Neural cell (in vitro differentiated cells): ENCODE measurements at regions not wholly inside any gene's neighbourhood (a gene's known extent, or its start where the extent isn't known, plus 50 kb on each side); places are given as distances from the start of the nearest gene placed in this dataset.
A peak's percentile ranks its signal among the peaks of the same experiment; 100 is the strongest.

Source experiments
- H2AFZ ChIP-seq: fragments of 200-600, 300-800 bp; sonication (generic), shearing (Covaris generic); 2 replicates; pipeline ENCODE4 v1.6.0; 2014; ENCODE audit warnings: low read depth, mild to moderate bottlenecking, antibody characterized with exemption, low read length, moderate library complexity
- H3F3A ChIP-seq: fragments of 200-600 bp; shearing (Covaris generic); 2 replicates; pipeline ENCODE4 v1.6.1; 2016; ENCODE audit warnings: mild to moderate bottlenecking, moderate library complexity, mixed read lengths, antibody characterized with exemption, low read length; ENCODE audit not compliant: insufficient read depth, poor library complexity, severe bottlenecking
- H3K27ac ChIP-seq: fragments of 200-600, 300-800 bp; sonication (generic), shearing (Covaris generic); 2 replicates; pipeline ENCODE4 v1.5.1; 2014; ENCODE audit warnings: mild to moderate bottlenecking, low read length, moderate library complexity
- H3K27me3 ChIP-seq: fragments of 300-800, 200-600 bp; sonication (generic), shearing (Covaris generic); 2 replicates; pipeline ENCODE4 v1.6.0; 2014; ENCODE audit warnings: mild to moderate bottlenecking, low read depth, low read length, moderate library complexity; ENCODE audit not compliant: insufficient read depth
- H3K36me3 ChIP-seq: fragments of 300-800, 200-600 bp; sonication (generic), shearing (Covaris generic); 2 replicates; pipeline ENCODE4 v1.5.1; 2014; ENCODE audit warnings: mild to moderate bottlenecking, antibody characterized with exemption, low read length, moderate library complexity; ENCODE audit not compliant: insufficient read depth
- H3K4me2 ChIP-seq: fragments of 300-800, 200-600 bp; sonication (generic), shearing (Covaris generic); 2 replicates; pipeline ENCODE4 v1.6.0; 2014; ENCODE audit warnings: mild to moderate bottlenecking, low read length
- H3K4me3 ChIP-seq: fragments of 300-800, 200-600 bp; sonication (generic), shearing (Covaris generic); 2 replicates; pipeline ENCODE4 v1.5.1; 2014; ENCODE audit warnings: mild to moderate bottlenecking, low read length, moderate library complexity
- H3K79me2 ChIP-seq: fragments of 200-600 bp; shearing (Covaris generic); replicated peaks from 2 replicates; pipeline ENCODE4 v1.6.0; 2014; ENCODE audit warnings: mild to moderate bottlenecking, low read length, moderate library complexity; ENCODE audit not compliant: insufficient read depth
- H3K9ac ChIP-seq: fragments of 300-800, 200-600 bp; sonication (generic), shearing (Covaris generic); 2 replicates; pipeline ENCODE4 v1.6.1; 2016; ENCODE audit warnings: mild to moderate bottlenecking, low read length, mixed read lengths
- H3K9me2 ChIP-seq: fragments of 200-600 bp; shearing (Covaris generic); 2 replicates; pipeline ENCODE4 v1.6.1; 2016; ENCODE audit warnings: mild to moderate bottlenecking, low read length, mixed read lengths; ENCODE audit not compliant: insufficient read depth
- H3K9me3 ChIP-seq: fragments of 200-600, 300-800 bp; sonication (generic), shearing (Covaris generic); 2 replicates; pipeline ENCODE4 v1.6.1; 2016; ENCODE audit warnings: mild to moderate bottlenecking, mixed run types, low read length, moderate library complexity, mixed read lengths
- H4K20me1 ChIP-seq: fragments of 200-600 bp; shearing (Covaris generic); 2 replicates; pipeline ENCODE4 v1.6.1; 2016; ENCODE audit warnings: mild to moderate bottlenecking, mixed run types; ENCODE audit not compliant: insufficient read depth
- CTCF ChIP-seq: fragments of 450-650 bp; IDR thresholded peaks from 2 replicates; pipeline ENCODE4 v1.5.1; 2014; ENCODE audit warnings: antibody characterized with exemption, mild to moderate bottlenecking, moderate library complexity; ENCODE audit not compliant: poor library complexity, severe bottlenecking
- EZH2 ChIP-seq: fragments of 200-600, 300-800 bp; shearing (Covaris generic), sonication (generic); IDR thresholded peaks from 2 replicates; pipeline ENCODE4 v1.6.1; 2014; ENCODE audit warnings: antibody characterized with exemption, low read length, borderline replicate concordance, mild to moderate bottlenecking; ENCODE audit not compliant: insufficient read depth, poor library complexity, severe bottlenecking
- MXI1 ChIP-seq: fragments of 450-650 bp; conservative IDR thresholded peaks from 2 replicates; pipeline ENCODE4 v1.6.1; 2014; ENCODE audit warnings: antibody characterized with exemption, mild to moderate bottlenecking; ENCODE audit not compliant: poor library complexity, severe bottlenecking
- POLR2AphosphoS5 ChIP-seq: IDR thresholded peaks from 2 replicates; pipeline ENCODE4 v1.6.1; 2012
- RAD21 ChIP-seq: fragments of 450-650 bp; conservative IDR thresholded peaks from 2 replicates; pipeline ENCODE4 v1.6.1; 2014; ENCODE audit warnings: antibody characterized with exemption, mild to moderate bottlenecking, moderate library complexity
- SMC3 ChIP-seq: fragments of 450-650 bp; conservative IDR thresholded peaks from 2 replicates; pipeline ENCODE4 v1.6.1; 2014; ENCODE audit warnings: antibody characterized with exemption, mild to moderate bottlenecking, moderate library complexity; ENCODE audit not compliant: poor library complexity
- TAF1 ChIP-seq: IDR thresholded peaks from 2 replicates; pipeline ENCODE4 v1.6.1; 2012; ENCODE audit warnings: low read depth

GRCh38 chr5:1641560-1642166 lies 117.9 kb upstream of the LPCAT1 start:
- Histone ChIP-seq H3K9me2 (no peaks in the 10 kb centered on the region), H3K36me3 (no peaks in the 10 kb centered on the region), H2AFZ (no peak overlapping the region), H3K9ac (no peak overlapping the region), H4K20me1 (no peaks in the 10 kb centered on the region), H3F3A (peaks cover 2% of the 10 kb centered on the region), H3K27me3 (peaks cover 15% of the 10 kb centered on the region), H3K9me3 (no peaks in the 10 kb centered on the region), H3K27ac (no peak overlapping the region), H3K79me2 (no peaks in the 10 kb centered on the region), H3K4me2 (no peak overlapping the region), H3K4me3 (no peak overlapping the region)
- TF ChIP-seq MXI1: peak; percentile 28
- TF ChIP-seq RAD21: peak; percentile 78
- peak; percentile 94 for TF ChIP-seq CTCF
- no peak for TF ChIP-seq TAF1
- peak; percentile 78 for TF ChIP-seq SMC3
- TF ChIP-seq POLR2AphosphoS5: no peak

- Histone ChIP-seq H3K4me2 (no peak overlapping the region), H3K9me2 (no peaks in the 10 kb centered on the region), H3K36me3 (no peaks in the 10 kb centered on the region), H3K79me2 (no peaks in the 10 kb centered on the region), H3K4me3 (no peak overlapping the region), H4K20me1 (no peaks in the 10 kb centered on the region), H2AFZ (no peak overlapping the region), H3F3A (peaks cover 2% of the 10 kb centered on the region), H3K9me3 (no peaks in the 10 kb centered on the region), H3K27me3 (peaks cover 15% of the 10 kb centered on the region), H3K9ac (no peak overlapping the region), H3K27ac (no peak overlapping the region)
- no peak for TF ChIP-seq EZH2
- TF ChIP-seq MXI1: no peak
- TF ChIP-seq SMC3: no peak
- no peak for TF ChIP-seq TAF1
- no peak for TF ChIP-seq CTCF
Measured at GRCh38 chr5:1641041-1641440, 117.3 kb upstream of the LPCAT1 start.

- no peaks in the 10 kb centered on the region for H3K9me2 ChIP-seq
Measured at GRCh38 chr5:1640421-1640881, 116.7 kb upstream of the LPCAT1 start.

More at GRCh38 chr5:1640421-1640881, 116.7 kb upstream of the LPCAT1 start:
- TF ChIP-seq POLR2AphosphoS5 (no peak), TAF1 (no peak)
- Histone ChIP-seq H3K36me3 (no peaks in the 10 kb centered on the region), H3K27ac (no peak overlapping the region), H3K4me2 (no peak overlapping the region), H3K27me3 (peaks cover 15% of the 10 kb centered on the region), H3K9me3 (no peaks in the 10 kb centered on the region), H3K9ac (no peak overlapping the region), H3F3A (peaks cover 2% of the 10 kb centered on the region), H3K4me3 (no peak overlapping the region), H2AFZ (no peak overlapping the region), H4K20me1 (no peaks in the 10 kb centered on the region), H3K79me2 (no peaks in the 10 kb centered on the region)
